ENCODE measurements at regions not wholly inside any gene's neighbourhood (a gene's known extent, or its start where the extent isn't known, plus 50 kb on each side); places are given as distances from the start of the nearest gene placed in this dataset.

GRCh38 chr22:34067031-34067430, 146.8 kb upstream of the LARGE1 start:
- intact Hi-C loops (cut with micrococcal nuclease): no loop called here
- Mint-ChIP-seq H3K4me1 (ENCODE audit: insufficient read depth, unreplicated experiment) (no peaks in the 10 kb centered on the region), H3K9me3 (ENCODE audit: unreplicated experiment) (peaks cover 60% of the 10 kb centered on the region), H3K36me3 (ENCODE audit: insufficient read depth, unreplicated experiment) (no peaks in the 10 kb centered on the region), H3K27ac (ENCODE audit: low read depth, unreplicated experiment) (no peak overlapping the region), H3K27me3 (ENCODE audit: insufficient read depth, unreplicated experiment) (no peaks in the 10 kb centered on the region), H3K4me3 (ENCODE audit: unreplicated experiment) (no peak overlapping the region)
- ChIA-PET POLR2A (no interaction called here), CTCF (no interaction called here)
- no peak for DNase-seq (ENCODE audit: unreplicated experiment)
- TF ChIP-seq CTCF (IDR thresholded peaks at IDR 0.05; ENCODE audit: unreplicated experiment): no peak
- BruUV-seq (replicated peaks): no TSS peak

- TF ChIP-seq CTCF (IDR thresholded peaks at IDR 0.05; ENCODE audit: unreplicated experiment): no peak
- Mint-ChIP-seq H3K4me3 (ENCODE audit: unreplicated experiment) (no peak overlapping the region), H3K36me3 (ENCODE audit: insufficient read depth, unreplicated experiment) (no peaks in the 10 kb centered on the region), H3K27ac (ENCODE audit: low read depth, unreplicated experiment) (no peak overlapping the region), H3K27me3 (ENCODE audit: insufficient read depth, unreplicated experiment) (no peaks in the 10 kb centered on the region), H3K4me1 (ENCODE audit: insufficient read depth, unreplicated experiment) (no peaks in the 10 kb centered on the region), H3K9me3 (ENCODE audit: unreplicated experiment) (peaks cover 66% of the 10 kb centered on the region)
- ChIA-PET POLR2A (no interaction called here), CTCF (interaction anchor here (0.6 kb wide), 1 partner anchor 1087 kb away, joined by 3 read pairs; no protein-coding TSS in a partner anchor)
- intact Hi-C loops (cut with micrococcal nuclease): no loop called here
- no TSS peak for BruUV-seq (replicated peaks)
- DNase-seq (ENCODE audit: unreplicated experiment): no peak
These were observed 147.7 kb upstream of the LARGE1 start for GRCh38 chr22:34068001-34068400.

GRCh38 chr22:34070051-34070450, 149.8 kb upstream of the LARGE1 start:
- TF ChIP-seq CTCF (IDR thresholded peaks at IDR 0.05; ENCODE audit: unreplicated experiment): no peak
- Mint-ChIP-seq H3K27ac (ENCODE audit: low read depth, unreplicated experiment) (no peak overlapping the region), H3K4me3 (ENCODE audit: unreplicated experiment) (no peak overlapping the region), H3K36me3 (ENCODE audit: insufficient read depth, unreplicated experiment) (no peaks in the 10 kb centered on the region), H3K4me1 (ENCODE audit: insufficient read depth, unreplicated experiment) (no peaks in the 10 kb centered on the region), H3K9me3 (ENCODE audit: unreplicated experiment) (peaks cover 74% of the 10 kb centered on the region), H3K27me3 (ENCODE audit: insufficient read depth, unreplicated experiment) (no peaks in the 10 kb centered on the region)
- intact Hi-C loops (cut with micrococcal nuclease): no loop called here
- no TSS peak for BruUV-seq (replicated peaks)
- ChIA-PET POLR2A (no interaction called here), CTCF (no interaction called here)
- no peak for DNase-seq (ENCODE audit: unreplicated experiment)

GRCh38 chr22:34070531-34070930, 150.3 kb upstream of the LARGE1 start:
- no peaks in the 10 kb centered on the region for H3K4me1 Mint-ChIP-seq (ENCODE audit: insufficient read depth, unreplicated experiment)
- no peak overlapping the region for H3K4me3 Mint-ChIP-seq (ENCODE audit: unreplicated experiment)
- DNase-seq (ENCODE audit: unreplicated experiment): no peak

More at GRCh38 chr22:34070531-34070930, 150.3 kb upstream of the LARGE1 start:
- BruUV-seq (replicated peaks): no TSS peak
- ChIA-PET POLR2A (no interaction called here), CTCF (no interaction called here)
- no peak overlapping the region for H3K27ac Mint-ChIP-seq (ENCODE audit: low read depth, unreplicated experiment)
- intact Hi-C loops (cut with micrococcal nuclease): no loop called here
- H3K36me3 Mint-ChIP-seq (ENCODE audit: insufficient read depth, unreplicated experiment): no peaks in the 10 kb centered on the region
- H3K27me3 Mint-ChIP-seq (ENCODE audit: insufficient read depth, unreplicated experiment): no peaks in the 10 kb centered on the region
- TF ChIP-seq CTCF (IDR thresholded peaks at IDR 0.05; ENCODE audit: unreplicated experiment): no peak
- peaks cover 73% of the 10 kb centered on the region for H3K9me3 Mint-ChIP-seq (ENCODE audit: unreplicated experiment)

Data from MCF 10A (cell line).